Type B pancreatic cell (in vitro differentiated cells): ENCODE measurements at regions not wholly inside any gene's neighbourhood (a gene's known extent, or its start where the extent isn't known, plus 50 kb on each side); places are given as distances from the start of the nearest gene placed in this dataset.
"Not testable (repeated sequence)": the region's sequence is repeated elsewhere in the genome, so short reads cannot be mapped to it uniquely, and the experiment has no call there.

Source experiments
- DNase-seq: peaks from one replicate; pipeline ENCODE4 v3.0.0; 2021; ENCODE audit warnings: mixed read lengths; ENCODE audit not compliant: unreplicated experiment; ENCODE audit errors: extremely low spot score
- H3K27ac Mint-ChIP-seq: 2 replicates; pipeline ENCODE4 v1.8.0; 2021; ENCODE audit warnings: mild to moderate bottlenecking, mixed read lengths
- H3K27me3 Mint-ChIP-seq: 2 replicates; pipeline ENCODE4 v1.8.0; 2021; ENCODE audit warnings: mixed read lengths
- H3K36me3 Mint-ChIP-seq: 2 replicates; pipeline ENCODE4 v1.8.0; 2021; ENCODE audit warnings: mixed read lengths
- H3K4me1 Mint-ChIP-seq: one replicate; pipeline ENCODE4 v1.8.0; 2021; ENCODE audit warnings: mixed read lengths; ENCODE audit not compliant: unreplicated experiment
- H3K4me3 Mint-ChIP-seq: 2 replicates; pipeline ENCODE4 v1.8.0; 2021; ENCODE audit warnings: mild to moderate bottlenecking, mixed read lengths
- H3K9me3 Mint-ChIP-seq: 2 replicates; pipeline ENCODE4 v1.8.0; 2021; ENCODE audit warnings: mixed read lengths
- TF ChIP-seq, protein P1 (sequence below): fragments of 200-600 bp; sonication (generic); conservative IDR thresholded peaks from 2 replicates; pipeline ENCODE4 v1.5.0; 2021; ENCODE audit warnings: antibody characterized with exemption, mild to moderate bottlenecking

DNA sequence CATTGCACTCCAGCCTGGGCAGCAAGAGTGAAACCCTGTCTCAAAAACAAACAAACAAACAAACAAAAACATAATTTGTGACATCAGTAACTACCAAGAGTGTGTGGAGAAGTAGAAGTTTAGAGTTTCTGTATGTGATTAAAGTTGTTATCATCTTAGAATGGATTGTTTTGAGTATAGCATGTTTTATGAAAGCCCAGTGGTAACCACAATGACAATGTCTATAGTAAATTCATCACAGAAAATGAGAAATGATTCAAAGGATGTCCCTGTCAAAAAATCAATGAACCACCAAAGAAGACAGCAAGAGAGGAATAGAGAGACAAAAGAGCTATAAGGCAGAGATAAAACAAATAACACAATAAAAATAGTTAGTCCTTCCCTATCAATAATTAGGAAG, 1299.2 kb downstream of the CNTNAP5 start:
- Mint-ChIP-seq H3K27me3 (no peaks in the 10 kb centered on the region), H3K9me3 (no peaks in the 10 kb centered on the region), H3K27ac (no peak overlapping the region), H3K36me3 (no peaks in the 10 kb centered on the region), H3K4me3 (no peak overlapping the region), H3K4me1 (no peaks in the 10 kb centered on the region)
- TF ChIP-seq, protein P1, sequence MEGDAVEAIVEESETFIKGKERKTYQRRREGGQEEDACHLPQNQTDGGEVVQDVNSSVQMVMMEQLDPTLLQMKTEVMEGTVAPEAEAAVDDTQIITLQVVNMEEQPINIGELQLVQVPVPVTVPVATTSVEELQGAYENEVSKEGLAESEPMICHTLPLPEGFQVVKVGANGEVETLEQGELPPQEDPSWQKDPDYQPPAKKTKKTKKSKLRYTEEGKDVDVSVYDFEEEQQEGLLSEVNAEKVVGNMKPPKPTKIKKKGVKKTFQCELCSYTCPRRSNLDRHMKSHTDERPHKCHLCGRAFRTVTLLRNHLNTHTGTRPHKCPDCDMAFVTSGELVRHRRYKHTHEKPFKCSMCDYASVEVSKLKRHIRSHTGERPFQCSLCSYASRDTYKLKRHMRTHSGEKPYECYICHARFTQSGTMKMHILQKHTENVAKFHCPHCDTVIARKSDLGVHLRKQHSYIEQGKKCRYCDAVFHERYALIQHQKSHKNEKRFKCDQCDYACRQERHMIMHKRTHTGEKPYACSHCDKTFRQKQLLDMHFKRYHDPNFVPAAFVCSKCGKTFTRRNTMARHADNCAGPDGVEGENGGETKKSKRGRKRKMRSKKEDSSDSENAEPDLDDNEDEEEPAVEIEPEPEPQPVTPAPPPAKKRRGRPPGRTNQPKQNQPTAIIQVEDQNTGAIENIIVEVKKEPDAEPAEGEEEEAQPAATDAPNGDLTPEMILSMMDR, result no peak
- DNase-seq, result no peak

DNA sequence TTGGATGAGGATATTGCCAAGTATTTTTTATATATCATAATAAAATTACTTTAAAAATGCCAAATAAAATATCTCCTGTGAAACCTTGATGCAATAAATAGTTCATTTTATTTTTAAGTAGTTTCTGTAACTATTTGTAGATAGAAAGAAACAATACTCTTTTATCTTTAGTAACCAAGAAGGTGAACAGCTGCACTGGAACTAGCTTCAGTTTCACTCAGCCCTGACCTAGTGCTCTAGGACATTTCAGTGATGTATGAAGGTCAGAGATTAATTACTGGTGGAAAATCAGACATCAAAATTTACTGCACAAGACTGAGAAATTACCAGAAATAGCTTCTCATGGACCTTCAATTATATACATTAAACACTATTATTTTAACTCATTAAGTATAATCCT, 1305.0 kb downstream of the CNTNAP5 start:
- TF ChIP-seq, protein P1, result no peak
- Mint-ChIP-seq H3K27me3 (no peaks in the 10 kb centered on the region), H3K4me1 (no peaks in the 10 kb centered on the region), H3K27ac (no peak overlapping the region), H3K9me3 (no peaks in the 10 kb centered on the region), H3K36me3 (no peaks in the 10 kb centered on the region), H3K4me3 (no peak overlapping the region)
- no peak for DNase-seq

DNA sequence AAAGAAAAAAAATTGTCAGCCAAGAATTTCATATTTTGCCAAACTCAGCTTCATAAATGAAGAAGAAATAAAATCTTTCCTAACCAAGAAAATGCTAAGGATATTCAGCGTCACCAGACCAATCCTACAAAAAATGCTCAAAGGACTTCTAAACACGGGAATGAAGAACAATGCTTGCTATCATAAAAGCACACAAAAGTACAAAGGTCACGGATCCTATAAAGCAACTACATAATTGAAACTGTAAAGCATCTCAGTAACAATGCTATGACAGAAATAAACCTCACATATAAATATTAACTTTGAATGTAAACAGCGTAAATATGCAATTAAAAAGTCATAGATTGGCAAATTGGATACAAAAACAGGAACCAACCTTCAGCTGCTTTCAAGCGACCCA, 1314.6 kb upstream of the GYPC start:
- H3K27ac Mint-ChIP-seq, result no peak overlapping the region
- no peak for DNase-seq
- no peaks in the 10 kb centered on the region for H3K4me1 Mint-ChIP-seq
- H3K27me3 Mint-ChIP-seq, result no peaks in the 10 kb centered on the region
- H3K9me3 Mint-ChIP-seq, result no peaks in the 10 kb centered on the region
- H3K4me3 Mint-ChIP-seq, result no peak overlapping the region
- no peaks in the 10 kb centered on the region for H3K36me3 Mint-ChIP-seq
- TF ChIP-seq, protein P1, result no peak

DNA sequence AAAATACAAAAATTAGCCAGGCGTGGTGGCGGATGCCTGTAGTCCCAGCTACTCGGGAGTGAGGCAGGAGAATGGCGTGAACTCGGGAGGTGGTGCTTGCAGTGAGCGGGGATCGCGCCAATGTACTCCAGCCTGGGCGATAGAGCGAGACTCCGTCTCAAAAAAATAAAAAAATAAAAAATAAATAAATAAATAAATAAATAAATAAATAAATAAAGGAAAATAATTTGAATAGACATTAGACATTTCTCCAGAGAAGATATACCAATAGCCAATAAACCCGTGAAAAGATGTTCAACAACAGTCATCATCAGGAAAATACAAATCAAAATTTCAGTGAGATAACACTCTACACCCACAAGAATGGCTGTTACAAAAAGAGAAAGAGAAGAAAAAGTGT, 1302.4 kb upstream of the GYPC start:
- not testable (repeated sequence) for H3K4me3 Mint-ChIP-seq, H3K27me3 Mint-ChIP-seq, H3K36me3 Mint-ChIP-seq, DNase-seq, H3K27ac Mint-ChIP-seq, H3K9me3 Mint-ChIP-seq, H3K4me1 Mint-ChIP-seq

DNA sequence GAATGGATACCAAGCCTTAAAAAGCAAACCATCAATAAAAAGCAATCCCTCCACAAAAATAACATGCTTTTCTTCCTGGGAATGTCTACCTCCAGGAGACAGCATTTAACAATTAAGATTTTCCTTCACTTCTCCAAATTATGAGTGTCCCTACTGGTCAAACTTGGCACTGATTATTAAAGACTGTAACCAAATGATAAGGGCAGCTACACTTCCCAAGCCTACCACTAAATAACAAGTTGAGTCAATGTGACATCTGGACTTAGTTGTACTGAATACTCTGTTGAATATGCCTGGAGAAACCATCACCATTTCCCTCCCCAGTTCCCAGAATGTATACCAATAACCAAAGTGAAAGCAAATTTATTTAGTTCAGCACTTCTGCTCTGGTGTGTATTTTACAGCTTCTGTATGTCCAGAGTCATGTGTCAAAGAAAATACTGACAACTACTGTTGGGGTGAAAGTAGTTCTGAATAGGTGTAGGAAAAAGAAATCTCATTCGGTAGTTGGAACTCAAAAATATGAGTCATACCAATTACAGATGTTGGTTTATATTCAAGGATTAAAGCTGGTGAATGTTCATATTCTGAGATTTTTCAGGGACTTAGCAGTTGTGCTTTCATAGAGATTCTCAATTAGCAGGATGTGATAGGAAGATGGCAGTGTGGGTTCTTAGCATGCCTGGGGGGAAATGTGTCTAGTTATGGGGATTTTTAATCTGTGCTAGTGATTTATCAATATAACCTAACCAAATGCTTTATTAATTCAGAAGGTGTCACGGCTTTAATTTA, 1291.6 kb upstream of the GYPC start:
- Mint-ChIP-seq H3K36me3 (no peaks in the 10 kb centered on the region), H3K27ac (no peak overlapping the region)

DNA sequence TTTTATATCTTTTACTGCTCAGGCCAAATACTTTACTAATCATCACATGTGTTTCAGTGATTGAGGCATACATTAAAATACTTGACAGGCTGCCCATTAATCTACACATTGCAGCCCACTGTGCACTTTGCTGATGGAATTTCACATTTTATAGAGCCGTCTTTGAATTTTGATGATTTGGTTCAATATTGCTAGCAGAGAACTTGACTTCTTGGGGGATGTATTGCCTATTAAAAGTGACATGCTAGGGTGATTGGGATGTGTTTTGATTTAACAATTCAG, 1291.0 kb upstream of the GYPC start:
- Mint-ChIP-seq H3K36me3 (no peaks in the 10 kb centered on the region), H3K27me3 (no peaks in the 10 kb centered on the region)

More for the DNA sequence above, 1291.6 kb upstream of the GYPC start:
- no peak overlapping the region for H3K4me3 Mint-ChIP-seq
- H3K4me1 Mint-ChIP-seq, result no peaks in the 10 kb centered on the region
- H3K27me3 Mint-ChIP-seq, result no peaks in the 10 kb centered on the region
- TF ChIP-seq, protein P1, result peak; percentile 43
- peaks cover 14% of the 10 kb centered on the region for H3K9me3 Mint-ChIP-seq
- no peak for DNase-seq

More for the DNA sequence above, 1291.0 kb upstream of the GYPC start:
- no peak overlapping the region for H3K4me3 Mint-ChIP-seq
- peaks cover 14% of the 10 kb centered on the region for H3K9me3 Mint-ChIP-seq
- no peak overlapping the region for H3K27ac Mint-ChIP-seq
- TF ChIP-seq, protein P1, result no peak
- H3K4me1 Mint-ChIP-seq, result no peaks in the 10 kb centered on the region
- no peak for DNase-seq
